ENCODE measurements at regions not wholly inside any gene's neighbourhood (a gene's known extent, or its start where the extent isn't known, plus 50 kb on each side); places are given as distances from the start of the nearest gene placed in this dataset.

DNA sequence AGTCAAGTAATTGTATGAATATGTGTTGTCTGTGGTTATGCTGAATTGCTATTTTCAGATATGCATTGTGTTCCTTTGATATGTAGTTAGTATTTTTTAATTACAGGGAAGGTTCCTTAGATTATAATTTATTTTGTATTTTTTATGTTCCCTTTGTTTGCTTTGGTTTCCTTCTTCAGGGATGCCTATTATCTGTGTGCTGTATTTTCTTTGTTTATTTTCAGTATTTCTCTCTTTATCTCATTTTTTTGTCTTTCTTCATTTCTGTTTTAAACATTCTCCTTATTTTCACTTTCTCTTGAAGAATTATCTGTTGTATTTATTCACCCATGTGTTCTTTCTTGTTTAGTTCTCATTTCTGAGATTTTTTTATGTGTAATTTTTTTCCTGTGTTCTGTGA is 163.1 kb downstream of the EMP1 start:
- TF ChIP-seq, protein P1, sequence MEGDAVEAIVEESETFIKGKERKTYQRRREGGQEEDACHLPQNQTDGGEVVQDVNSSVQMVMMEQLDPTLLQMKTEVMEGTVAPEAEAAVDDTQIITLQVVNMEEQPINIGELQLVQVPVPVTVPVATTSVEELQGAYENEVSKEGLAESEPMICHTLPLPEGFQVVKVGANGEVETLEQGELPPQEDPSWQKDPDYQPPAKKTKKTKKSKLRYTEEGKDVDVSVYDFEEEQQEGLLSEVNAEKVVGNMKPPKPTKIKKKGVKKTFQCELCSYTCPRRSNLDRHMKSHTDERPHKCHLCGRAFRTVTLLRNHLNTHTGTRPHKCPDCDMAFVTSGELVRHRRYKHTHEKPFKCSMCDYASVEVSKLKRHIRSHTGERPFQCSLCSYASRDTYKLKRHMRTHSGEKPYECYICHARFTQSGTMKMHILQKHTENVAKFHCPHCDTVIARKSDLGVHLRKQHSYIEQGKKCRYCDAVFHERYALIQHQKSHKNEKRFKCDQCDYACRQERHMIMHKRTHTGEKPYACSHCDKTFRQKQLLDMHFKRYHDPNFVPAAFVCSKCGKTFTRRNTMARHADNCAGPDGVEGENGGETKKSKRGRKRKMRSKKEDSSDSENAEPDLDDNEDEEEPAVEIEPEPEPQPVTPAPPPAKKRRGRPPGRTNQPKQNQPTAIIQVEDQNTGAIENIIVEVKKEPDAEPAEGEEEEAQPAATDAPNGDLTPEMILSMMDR (IDR thresholded peaks at IDR 0.05; ENCODE audit: low read length), result no peak
- TF ChIP-seq EZH2phosphoT487 (IDR thresholded peaks at IDR 0.05; ENCODE audit: low read length), result no peak
- TF ChIP-seq EZH2 (optimal IDR thresholded peaks at IDR 0.05; ENCODE audit: low read depth, low read length), result no peak

Measured in MM.1S (cell line).